Trophoblast cell (in vitro differentiated cells and primary cell): ENCODE measurements at regions not wholly inside any gene's neighbourhood (a gene's known extent, or its start where the extent isn't known, plus 50 kb on each side); places are given as distances from the start of the nearest gene placed in this dataset.

Experiments
- DNase-seq, 2 donors: peaks; one replicate each; pipeline ENCODE4 v3.0.0-alpha.2; 2016
- H2AFZ ChIP-seq: 2 replicates; pipeline ENCODE4 v1.6.1; 2013; ENCODE audit warnings: low read length, moderate library complexity, mild to moderate bottlenecking; ENCODE audit not compliant: insufficient read depth, poor library complexity
- H2AK5ac ChIP-seq: 2 replicates; pipeline ENCODE4 v1.6.1; 2013; ENCODE audit warnings: mild to moderate bottlenecking, low read length
- H2BK120ac ChIP-seq: 2 replicates; pipeline ENCODE4 v1.6.1; 2013; ENCODE audit warnings: low read length, mild to moderate bottlenecking, moderate library complexity; ENCODE audit not compliant: insufficient read depth, poor library complexity
- H2BK12ac ChIP-seq: 2 replicates; pipeline ENCODE4 v1.6.1; 2013; ENCODE audit warnings: mild to moderate bottlenecking, low read length, moderate library complexity
- H2BK5ac ChIP-seq: 2 replicates; pipeline ENCODE4 v1.6.1; 2013; ENCODE audit warnings: low read length, low read depth, moderate library complexity, mild to moderate bottlenecking; ENCODE audit not compliant: poor library complexity
- H3K14ac ChIP-seq: 2 replicates; pipeline ENCODE4 v1.6.1; 2013; ENCODE audit warnings: mild to moderate bottlenecking, low read length
- H3K18ac ChIP-seq: 2 replicates; pipeline ENCODE4 v1.6.1; 2013; ENCODE audit warnings: mild to moderate bottlenecking, low read length
- H3K23ac ChIP-seq: 2 replicates; pipeline ENCODE4 v1.6.1; 2013; ENCODE audit warnings: low read length
- H3K27ac ChIP-seq: 2 replicates; pipeline ENCODE4 v1.5.1; 2013; ENCODE audit warnings: low read depth, mild to moderate bottlenecking, inconsistent platforms, low read length, moderate library complexity
- H3K27me3 ChIP-seq: 2 replicates; pipeline ENCODE4 v1.6.1; 2013; ENCODE audit warnings: inconsistent platforms, mild to moderate bottlenecking, low read length, moderate library complexity; ENCODE audit not compliant: insufficient read depth
- H3K36me3 ChIP-seq, 2 experiments: 1 replicate in 1 of 2; 2 replicates in 1 of 2; pipeline ENCODE4 v1.6.1; 2013; ENCODE audit warnings: low read length in 2 of 2, mild to moderate bottlenecking in 2 of 2, moderate library complexity in 1 of 2; ENCODE audit not compliant: insufficient read depth in 2 of 2, control insufficient read depth in 1 of 2
- H3K4ac ChIP-seq: 2 replicates; pipeline ENCODE4 v1.6.1; 2013; ENCODE audit warnings: low read depth, mild to moderate bottlenecking, low read length, moderate library complexity
- H3K4me1 ChIP-seq, 2 experiments: 1 replicate in 1 of 2; 2 replicates in 1 of 2; pipeline ENCODE4 v1.6.1; 2013; ENCODE audit warnings: low read length in 2 of 2, mild to moderate bottlenecking in 2 of 2, moderate library complexity in 1 of 2; ENCODE audit not compliant: insufficient read depth in 2 of 2, control insufficient read depth in 1 of 2
- H3K4me2 ChIP-seq: 2 replicates; pipeline ENCODE4 v1.6.1; 2013; ENCODE audit warnings: inconsistent platforms, mild to moderate bottlenecking, low read length, moderate library complexity
- H3K4me3 ChIP-seq: 2 replicates; pipeline ENCODE4 v1.5.1; 2013; ENCODE audit warnings: mild to moderate bottlenecking, low read depth, low read length, inconsistent platforms
- H3K79me1 ChIP-seq: one replicate; pipeline ENCODE4 v1.6.1; 2013; ENCODE audit warnings: low read length
- H3K79me2 ChIP-seq: 2 replicates; pipeline ENCODE4 v1.6.1; 2013; ENCODE audit warnings: low read length, mild to moderate bottlenecking; ENCODE audit not compliant: control insufficient read depth, insufficient read depth, poor library complexity
- H3K9ac ChIP-seq: 2 replicates; pipeline ENCODE4 v1.6.1; 2013; ENCODE audit warnings: mild to moderate bottlenecking, low read length
- H3K9me3 ChIP-seq: 2 replicates; pipeline ENCODE4 v1.6.1; 2013; ENCODE audit warnings: low read depth, mild to moderate bottlenecking, control low read depth, inconsistent platforms, low read length; ENCODE audit not compliant: insufficient read depth
- H4K12ac ChIP-seq: 2 replicates; pipeline ENCODE4 v1.6.1; 2013; ENCODE audit warnings: low read depth, mild to moderate bottlenecking, low read length, moderate library complexity
- H4K8ac ChIP-seq: 2 replicates; pipeline ENCODE4 v1.6.1; 2013; ENCODE audit warnings: low read depth, mild to moderate bottlenecking, low read length, moderate library complexity
- H4K91ac ChIP-seq: one replicate; pipeline ENCODE4 v1.6.1; 2013; ENCODE audit warnings: low read depth, mild to moderate bottlenecking, low read length, moderate library complexity
- WGBS: extraction: QIAGEN DNeasy Blood & Tissue Kit; methylation state at CpG from one replicate; pipeline ENCODE4 v1.1.7; 2013; ENCODE audit warnings: missing lambda C conversion rate; ENCODE audit not compliant: insufficient read length, insufficient coverage; ENCODE audit errors: extremely low coverage; 5-methylcytosine and 5-hydroxymethylcytosine counted together

DNA sequence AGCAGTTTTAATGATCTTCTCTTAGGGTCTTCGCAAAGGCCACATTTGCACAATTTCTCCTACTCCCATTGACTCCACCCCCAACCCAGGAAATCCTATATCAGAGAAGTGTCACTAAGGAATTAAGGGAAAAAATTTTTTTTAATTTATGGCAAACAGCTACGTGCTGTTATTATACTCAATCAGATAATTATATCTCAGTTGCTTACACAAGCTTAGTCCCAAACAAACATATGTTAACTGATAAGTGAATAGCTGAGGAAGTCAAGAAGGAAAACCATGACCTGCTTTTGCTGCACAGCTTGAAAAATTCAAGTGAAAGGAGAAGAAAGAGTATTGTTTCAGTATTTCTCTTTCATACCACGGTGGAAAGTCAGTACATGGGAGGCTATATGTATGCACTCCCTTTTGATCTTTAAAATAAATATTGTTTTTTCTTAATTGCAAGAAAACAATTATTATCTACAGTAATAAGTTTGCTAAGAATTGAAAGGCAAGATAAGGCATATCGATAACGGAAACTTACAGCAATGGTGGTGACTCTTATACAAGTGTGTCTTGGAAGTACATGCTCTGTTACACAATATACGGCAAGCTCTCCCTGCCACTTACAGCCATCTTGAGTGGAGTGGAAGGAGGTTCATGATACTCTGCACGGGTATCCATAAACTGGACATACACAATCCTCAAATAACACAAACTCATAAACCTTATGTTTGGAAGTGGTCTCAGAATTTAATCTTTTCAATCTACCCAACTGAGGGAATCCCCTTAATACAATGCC lies 167.9 kb upstream of the FREM1 start:
- no peak overlapping the region for H2BK5ac ChIP-seq
- no peak overlapping the region for H3K23ac ChIP-seq
- H3K4me2 ChIP-seq = no peak overlapping the region
- no peak overlapping the region for H3K4ac ChIP-seq
- H3K36me3 ChIP-seq = no peaks in the 10 kb centered on the region
- peaks cover 0 to 6% of the 10 kb centered on the region in 2 experiments for H3K4me1 ChIP-seq
- H3K27ac ChIP-seq = no peak overlapping the region
- no peaks in the 10 kb centered on the region for H3K9me3 ChIP-seq
- no peak overlapping the region for H2AFZ ChIP-seq
- H3K9ac ChIP-seq = no peak overlapping the region
- H3K14ac ChIP-seq = no peak overlapping the region
- DNase-seq = no peak
- H2AK5ac ChIP-seq = no peak overlapping the region
- no peak overlapping the region for H4K12ac ChIP-seq
- H2BK12ac ChIP-seq = no peak overlapping the region
- no peak overlapping the region for H3K18ac ChIP-seq
- no CpG with 5 or more reads among the region's 7 CpGs for WGBS
- H3K79me2 ChIP-seq = no peaks in the 10 kb centered on the region
- no peaks in the 10 kb centered on the region for H3K27me3 ChIP-seq
- no peaks in the 10 kb centered on the region for H3K79me1 ChIP-seq
- H4K8ac ChIP-seq = no peak overlapping the region
- H2BK120ac ChIP-seq = no peak overlapping the region
- no peak overlapping the region for H3K4me3 ChIP-seq
- H4K91ac ChIP-seq = no peak overlapping the region

DNA sequence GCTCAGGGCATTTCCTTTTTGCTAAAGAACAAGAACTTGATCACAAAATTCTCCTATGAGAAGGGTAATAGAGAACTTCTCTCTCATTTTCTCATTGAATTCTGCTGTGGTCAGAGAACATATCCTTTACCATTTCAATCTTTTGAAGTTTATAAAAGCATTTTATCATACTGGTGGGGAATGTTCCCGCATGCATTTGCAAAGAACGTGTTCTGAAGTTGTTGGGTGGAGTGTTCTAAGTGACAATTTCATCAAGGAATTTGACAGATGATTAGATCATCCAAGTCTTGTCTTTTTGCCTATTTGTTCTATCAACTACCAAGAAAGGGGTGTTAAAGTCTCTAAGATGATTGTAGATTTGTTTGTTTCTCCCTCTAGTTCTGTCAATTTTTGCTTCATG lies 163.4 kb upstream of the FREM1 start:
- Histone ChIP-seq H3K4me2 (no peak overlapping the region), H3K4me1 (no peaks in the 10 kb centered on the region), H3K27me3 (no peaks in the 10 kb centered on the region), H4K8ac (no peak overlapping the region), H3K79me1 (no peaks in the 10 kb centered on the region), H3K18ac (no peak overlapping the region), H2AK5ac (no peak overlapping the region), H3K14ac (no peak overlapping the region), H3K9ac (no peak overlapping the region), H3K36me3 (no peaks in the 10 kb centered on the region), H2AFZ (no peak overlapping the region), H3K4me3 (no peak overlapping the region), H4K91ac (no peak overlapping the region), H4K12ac (no peak overlapping the region), H3K79me2 (no peaks in the 10 kb centered on the region), H3K23ac (no peak overlapping the region), H2BK5ac (no peak overlapping the region), H3K4ac (no peak overlapping the region), H3K9me3 (no peaks in the 10 kb centered on the region), H2BK12ac (no peak overlapping the region), H3K27ac (no peak overlapping the region), H2BK120ac (no peak overlapping the region)
- peak; percentile 12 to 81 for DNase-seq
- WGBS = no CpG with 5 or more reads among the region's 2 CpGs

DNA sequence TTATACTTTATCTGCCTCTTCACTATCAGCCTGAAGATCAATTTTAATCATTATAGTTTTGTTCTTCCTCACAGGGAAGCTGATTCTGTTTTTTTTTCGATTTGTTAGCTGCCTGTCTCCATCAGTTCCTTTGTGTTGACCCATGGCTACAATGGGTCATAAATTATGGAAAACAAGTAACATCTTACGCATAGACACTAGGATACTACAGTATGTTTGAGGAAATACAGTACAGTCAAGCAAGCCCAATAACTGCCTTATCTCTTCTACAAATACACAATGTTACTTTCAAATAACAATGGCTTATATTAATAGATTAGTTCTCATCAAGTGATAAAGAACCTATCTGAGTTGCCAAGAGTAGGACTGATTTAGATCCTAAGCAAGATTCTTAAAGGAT lies 160.5 kb upstream of the FREM1 start:
- no peak overlapping the region for H3K4ac ChIP-seq
- H3K18ac ChIP-seq = no peak overlapping the region
- no peak overlapping the region for H2BK5ac ChIP-seq
- no peak overlapping the region for H3K9ac ChIP-seq
- no peak overlapping the region for H3K4me3 ChIP-seq
- no peak overlapping the region for H2AFZ ChIP-seq
- DNase-seq = no peak
- H4K12ac ChIP-seq = no peak overlapping the region
- no peaks in the 10 kb centered on the region for H3K27me3 ChIP-seq
- WGBS = no CpG with 5 or more reads among the region's 2 CpGs
- H3K79me1 ChIP-seq = no peaks in the 10 kb centered on the region
- no peaks in the 10 kb centered on the region for H3K36me3 ChIP-seq
- H2AK5ac ChIP-seq = no peak overlapping the region
- H3K4me1 ChIP-seq = no peaks in the 10 kb centered on the region
- no peak overlapping the region for H4K8ac ChIP-seq
- H2BK12ac ChIP-seq = no peak overlapping the region
- H3K79me2 ChIP-seq = no peaks in the 10 kb centered on the region
- no peak overlapping the region for H4K91ac ChIP-seq
- H3K4me2 ChIP-seq = no peak overlapping the region
- no peak overlapping the region for H3K14ac ChIP-seq
- H3K27ac ChIP-seq = no peak overlapping the region
- H3K9me3 ChIP-seq = no peaks in the 10 kb centered on the region
- no peak overlapping the region for H2BK120ac ChIP-seq
- no peak overlapping the region for H3K23ac ChIP-seq

DNA sequence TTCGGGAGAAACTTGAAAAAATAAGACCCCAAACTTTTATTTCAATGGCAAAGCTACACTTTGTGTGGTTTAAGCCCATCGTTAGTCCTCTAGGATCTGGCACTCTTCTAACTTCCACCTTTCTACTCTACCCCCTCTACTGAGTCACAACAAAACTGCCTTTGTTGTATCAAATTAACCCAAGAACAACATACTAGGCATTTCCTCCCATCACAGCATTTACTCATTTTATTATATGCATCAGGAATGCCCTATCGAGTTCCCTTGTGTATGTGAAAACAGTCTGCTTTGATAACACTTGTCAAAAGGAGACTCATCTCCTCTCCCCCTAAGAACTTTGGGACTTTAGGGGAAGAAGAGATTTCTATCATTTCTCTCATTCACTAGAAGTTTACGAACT lies 158.9 kb upstream of the FREM1 start:
- Histone ChIP-seq H3K27me3 (no peaks in the 10 kb centered on the region), H4K91ac (no peak overlapping the region), H2AFZ (no peak overlapping the region), H3K9me3 (no peaks in the 10 kb centered on the region), H3K27ac (no peak overlapping the region), H3K18ac (no peak overlapping the region), H3K23ac (no peak overlapping the region), H2BK12ac (no peak overlapping the region), H3K79me1 (no peaks in the 10 kb centered on the region), H3K9ac (no peak overlapping the region), H3K4me3 (no peak overlapping the region), H3K79me2 (no peaks in the 10 kb centered on the region), H4K12ac (no peak overlapping the region), H2BK5ac (no peak overlapping the region), H3K4ac (no peak overlapping the region), H2AK5ac (no peak overlapping the region), H2BK120ac (no peak overlapping the region), H3K4me2 (no peak overlapping the region), H4K8ac (no peak overlapping the region), H3K4me1 (no peaks in the 10 kb centered on the region), H3K36me3 (no peaks in the 10 kb centered on the region), H3K14ac (no peak overlapping the region)
- WGBS = no CpG with 5 or more reads among the region's 4 CpGs
- DNase-seq = no peak
